Muscle layer of duodenum (tissue), 2 donors: ENCODE measurements at regions not wholly inside any gene's neighbourhood (a gene's known extent, or its start where the extent isn't known, plus 50 kb on each side); places are given as distances from the start of the nearest gene placed in this dataset.
"Not testable (repeated sequence)": the region's sequence is repeated elsewhere in the genome, so short reads cannot be mapped to it uniquely, and the experiment has no call there.

ENCODE experiments used
- H3K27ac ChIP-seq: one replicate; pipeline ENCODE4 v1.7.0; 2013; ENCODE audit warnings: mild to moderate bottlenecking, low read length
- H3K27me3 ChIP-seq: one replicate; pipeline ENCODE4 v1.7.0; 2013; ENCODE audit warnings: low read depth, mild to moderate bottlenecking, control low read depth, low read length
- H3K36me3 ChIP-seq, 2 donors: one replicate each; pipeline ENCODE4 v1.7.0; 2013; ENCODE audit warnings: low read length in 2 of 2, control low read depth in 1 of 2, mild to moderate bottlenecking in 1 of 2; ENCODE audit not compliant: insufficient read depth in 2 of 2, control insufficient read depth in 1 of 2
- H3K4me1 ChIP-seq, 2 donors: one replicate each; pipeline ENCODE4 v1.7.0; 2013; ENCODE audit warnings: low read length in 2 of 2, mild to moderate bottlenecking in 2 of 2, control low read depth in 1 of 2, moderate library complexity in 1 of 2; ENCODE audit not compliant: insufficient read depth in 2 of 2, control insufficient read depth in 1 of 2
- H3K4me3 ChIP-seq, 2 donors: one replicate each; pipeline ENCODE4 v1.7.0; 2013; ENCODE audit warnings: low read length in 2 of 2, low read depth in 1 of 2, mild to moderate bottlenecking in 1 of 2
- H3K9me3 ChIP-seq, 2 donors: one replicate each; pipeline ENCODE4 v1.7.0; 2013; ENCODE audit warnings: low read length in 2 of 2, control low read depth in 1 of 2, mild to moderate bottlenecking in 1 of 2; ENCODE audit not compliant: control insufficient read depth in 1 of 2
- donor health status: healthy.

- H3K9me3 ChIP-seq: no peaks in the 10 kb centered on the region
- H3K36me3 ChIP-seq: no peaks in the 10 kb centered on the region
- H3K27ac ChIP-seq: no peak overlapping the region
- no peak overlapping the region for H3K4me3 ChIP-seq
- H3K4me1 ChIP-seq: no peaks in the 10 kb centered on the region
- H3K27me3 ChIP-seq: no peaks in the 10 kb centered on the region
Measured at GRCh38 chr2:11940799-11941198, 194.4 kb downstream of the LPIN1 start.

GRCh38 chr2:11941201-11942177 is 195.1 kb downstream of the LPIN1 start:
- H3K4me1 ChIP-seq: no peaks in the 10 kb centered on the region

GRCh38 chr2:11942178-11942569 is 195.7 kb downstream of the LPIN1 start:
- Histone ChIP-seq H3K36me3 (no peaks in the 10 kb centered on the region), H3K27ac (no peak overlapping the region), H3K9me3 (no peaks in the 10 kb centered on the region), H3K4me1 (no peaks in the 10 kb centered on the region), H3K4me3 (no peak overlapping the region), H3K27me3 (no peaks in the 10 kb centered on the region)

More at GRCh38 chr2:11941201-11942177, 195.1 kb downstream of the LPIN1 start:
- Histone ChIP-seq H3K9me3 (no peaks in the 10 kb centered on the region), H3K27ac (no peak overlapping the region), H3K27me3 (no peaks in the 10 kb centered on the region), H3K4me3 (no peak overlapping the region), H3K36me3 (no peaks in the 10 kb centered on the region)

- no peak overlapping the region for H3K4me3 ChIP-seq
Measured at GRCh38 chr2:11944311-11944710, 197.9 kb downstream of the LPIN1 start.

GRCh38 chr2:11945139-11946126 is 199.0 kb downstream of the LPIN1 start:
- Histone ChIP-seq H3K36me3 (no peaks in the 10 kb centered on the region), H3K27me3 (no peaks in the 10 kb centered on the region), H3K4me1 (no peaks in the 10 kb centered on the region), H3K4me3 (no peak overlapping the region), H3K27ac (no peak overlapping the region), H3K9me3 (no peaks in the 10 kb centered on the region)

More at GRCh38 chr2:11944311-11944710, 197.9 kb downstream of the LPIN1 start:
- H3K36me3 ChIP-seq: no peaks in the 10 kb centered on the region
- H3K4me1 ChIP-seq: no peaks in the 10 kb centered on the region
- no peak overlapping the region for H3K27ac ChIP-seq
- no peaks in the 10 kb centered on the region for H3K27me3 ChIP-seq
- no peaks in the 10 kb centered on the region for H3K9me3 ChIP-seq

GRCh38 chr2:11947956-11948355 is 201.5 kb downstream of the LPIN1 start:
- Histone ChIP-seq H3K36me3 (no peaks in the 10 kb centered on the region), H3K27me3 (no peaks in the 10 kb centered on the region), H3K9me3 (no peaks in the 10 kb centered on the region), H3K4me1 (no peaks in the 10 kb centered on the region), H3K4me3 (no peak overlapping the region), H3K27ac (no peak overlapping the region)

- no peaks in the 10 kb centered on the region for H3K27me3 ChIP-seq
- H3K4me3 ChIP-seq: no peak overlapping the region
- no peaks in the 10 kb centered on the region for H3K4me1 ChIP-seq
- H3K27ac ChIP-seq: no peak overlapping the region
- H3K9me3 ChIP-seq: no peaks in the 10 kb centered on the region
- no peaks in the 10 kb centered on the region for H3K36me3 ChIP-seq
Measured at GRCh38 chr2:11949732-11950523, 203.5 kb downstream of the LPIN1 start.

GRCh38 chr2:11950896-11951295 is 204.5 kb downstream of the LPIN1 start:
- H3K9me3 ChIP-seq: no peaks in the 10 kb centered on the region
- no peak overlapping the region for H3K4me3 ChIP-seq
- no peak overlapping the region for H3K27ac ChIP-seq
- H3K4me1 ChIP-seq: no peaks in the 10 kb centered on the region
- H3K27me3 ChIP-seq: no peaks in the 10 kb centered on the region
- no peaks in the 10 kb centered on the region for H3K36me3 ChIP-seq

GRCh38 chr2:11951492-11951891 is 205.1 kb downstream of the LPIN1 start:
- H3K27me3 ChIP-seq, H3K27ac ChIP-seq, H3K36me3 ChIP-seq, H3K4me3 ChIP-seq, H3K9me3 ChIP-seq, H3K4me1 ChIP-seq: not testable (repeated sequence)

- no peaks in the 10 kb centered on the region for H3K9me3 ChIP-seq
- no peak overlapping the region for H3K4me3 ChIP-seq
- H3K36me3 ChIP-seq: no peaks in the 10 kb centered on the region
- no peaks in the 10 kb centered on the region for H3K4me1 ChIP-seq
- H3K27me3 ChIP-seq: no peaks in the 10 kb centered on the region
- no peak overlapping the region for H3K27ac ChIP-seq
Measured at GRCh38 chr2:11953258-11953657, 206.8 kb downstream of the LPIN1 start.
